IPS-11a (cell line): ENCODE measurements at regions not wholly inside any gene's neighbourhood (a gene's known extent, or its start where the extent isn't known, plus 50 kb on each side); places are given as distances from the start of the nearest gene placed in this dataset.
A peak's percentile ranks its signal among the peaks of the same experiment; 100 is the strongest.
"Not testable (repeated sequence)": the region's sequence is repeated elsewhere in the genome, so short reads cannot be mapped to it uniquely, and the experiment has no call there.

Experiments
- H3K4me3 ChIP-seq: one replicate; pipeline ENCODE4 v1.5.1; 2013; ENCODE audit warnings: low read depth, low read length, control low read depth

DNA sequence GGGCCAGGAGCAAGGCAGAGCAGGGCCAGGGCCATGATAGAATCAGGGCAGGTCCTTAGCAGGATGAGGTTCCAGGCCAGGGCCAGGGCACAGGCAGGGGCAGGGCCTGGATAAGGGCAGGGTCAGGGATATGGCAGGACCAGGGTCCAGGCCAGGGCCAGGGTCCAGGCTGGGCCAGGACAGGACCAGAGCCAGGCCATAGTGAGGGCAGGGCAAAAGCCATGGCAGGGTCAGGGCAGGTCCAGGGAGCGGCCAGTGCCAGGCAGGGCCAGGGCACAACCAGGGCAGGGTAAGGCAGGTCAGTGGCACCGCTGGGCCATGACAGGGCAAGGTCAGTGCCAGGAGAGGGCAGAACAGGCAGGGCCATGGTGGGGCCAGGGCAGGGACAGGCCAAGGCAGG is 152.2 kb downstream of the LIPI start:
- H3K4me3 ChIP-seq, result no peak overlapping the region

DNA sequence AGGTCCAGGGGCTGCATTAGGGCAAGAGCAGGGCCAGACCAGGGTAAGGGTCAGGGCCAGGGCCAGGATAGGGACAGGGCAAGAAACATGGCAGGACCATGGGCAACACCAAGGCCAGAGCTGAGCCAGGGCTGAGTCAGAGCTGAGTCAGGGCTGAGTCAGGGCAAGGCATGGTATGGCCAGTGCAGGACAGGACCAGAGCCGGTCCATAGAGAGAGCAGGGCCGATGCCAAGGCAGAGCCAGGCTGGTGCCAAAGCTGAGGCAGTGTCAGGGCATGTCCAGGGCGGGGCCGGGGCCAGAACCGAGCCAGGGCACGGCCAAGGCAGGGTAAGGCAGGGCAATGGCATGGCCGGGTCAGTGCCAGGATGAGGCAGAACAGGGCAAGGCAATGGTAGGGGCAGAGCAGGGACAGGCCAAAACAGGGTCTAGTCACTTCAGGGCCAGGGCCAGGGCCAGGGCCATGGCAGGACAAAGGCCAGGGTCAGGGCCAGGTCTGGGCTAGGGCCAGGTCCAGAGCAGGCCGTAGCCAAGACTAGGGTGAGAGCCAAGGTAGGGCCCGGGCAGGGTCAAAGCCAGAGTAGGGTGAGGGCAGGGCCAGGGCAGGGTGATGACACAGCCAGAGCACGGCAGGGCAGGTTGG is 152.8 kb downstream of the LIPI start:
- not testable (repeated sequence) for H3K4me3 ChIP-seq

DNA sequence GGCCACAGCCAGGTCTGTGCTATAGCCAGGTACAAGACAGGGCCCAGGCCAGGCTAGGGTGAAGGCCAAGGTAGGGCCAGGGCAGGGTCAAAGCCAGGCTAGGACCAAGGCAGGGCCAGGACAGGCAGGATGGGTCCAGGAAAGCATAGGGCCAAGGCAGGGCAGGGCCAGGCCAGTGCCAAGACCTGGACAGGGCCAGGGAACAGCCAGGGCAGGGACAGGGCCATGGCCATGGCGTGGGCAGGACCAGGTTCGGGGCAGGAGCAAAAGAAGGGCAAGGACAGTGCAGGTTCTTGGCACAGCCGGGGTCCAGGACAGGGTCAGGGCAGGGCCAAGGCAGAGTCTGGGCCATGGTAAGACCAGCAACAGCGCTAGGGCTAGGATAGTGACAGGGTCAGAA is 153.4 kb downstream of the LIPI start:
- H3K4me3 ChIP-seq, result no peak overlapping the region

DNA sequence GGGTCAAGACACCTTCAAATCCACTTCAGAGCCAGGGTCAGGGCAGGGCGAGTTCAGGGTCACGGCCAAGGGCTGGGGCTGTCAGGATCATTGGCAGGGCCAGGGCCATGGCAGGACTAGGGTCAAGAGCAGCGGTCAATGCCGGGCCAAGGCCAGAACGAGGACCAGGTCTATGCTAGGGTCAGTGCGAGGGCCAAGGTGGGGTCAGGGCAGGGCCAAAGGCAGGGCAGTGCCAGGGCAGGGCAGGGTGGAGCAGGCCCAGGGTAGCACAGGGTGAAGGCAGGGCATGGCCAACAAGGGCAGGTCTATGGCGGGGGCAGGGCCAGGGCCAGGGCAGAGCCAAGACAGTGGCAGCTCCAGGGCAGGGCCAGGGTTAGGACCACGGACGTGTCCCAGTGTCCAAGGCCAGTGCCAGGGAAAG is 154.0 kb downstream of the LIPI start:
- H3K4me3 ChIP-seq, result no peak overlapping the region

DNA sequence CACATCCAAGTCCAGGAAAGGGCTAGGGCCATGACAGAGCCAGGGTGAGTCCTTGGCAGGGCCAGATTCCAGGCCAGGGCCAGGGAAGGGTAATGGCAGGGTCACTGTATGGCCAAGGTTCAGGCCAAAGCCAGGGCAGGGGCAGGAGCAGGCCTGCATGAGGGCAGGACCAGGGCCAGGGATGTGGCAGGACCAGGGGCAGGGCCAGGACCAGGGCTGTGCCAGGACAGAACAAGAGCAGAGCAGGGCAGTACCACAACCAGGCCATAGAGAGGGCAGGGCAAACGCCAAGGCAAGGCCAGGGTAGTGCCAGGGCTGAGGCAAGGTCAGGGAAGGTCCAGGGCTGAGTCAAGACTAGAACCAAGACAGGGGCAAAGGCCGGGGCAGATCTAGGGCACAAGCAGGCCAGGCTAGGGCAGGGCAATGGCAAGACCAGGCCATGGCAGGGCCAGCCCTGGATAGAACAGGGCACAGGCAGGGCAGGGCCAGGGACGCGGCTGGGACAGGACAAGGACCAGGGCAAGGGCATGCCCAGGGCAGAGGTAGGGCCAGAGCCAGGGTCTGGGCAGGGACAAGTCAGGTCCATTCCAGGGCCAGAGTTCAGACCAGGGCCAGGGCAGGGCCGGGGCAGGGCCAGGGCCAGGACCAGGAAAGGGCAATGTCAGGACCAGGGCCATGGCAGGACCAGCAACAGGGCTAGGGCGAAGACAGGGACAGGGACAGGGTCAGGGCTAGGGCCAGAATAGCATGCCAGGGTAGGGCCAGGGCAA is 154.8 kb downstream of the LIPI start:
- H3K4me3 ChIP-seq, result not testable (repeated sequence)

DNA sequence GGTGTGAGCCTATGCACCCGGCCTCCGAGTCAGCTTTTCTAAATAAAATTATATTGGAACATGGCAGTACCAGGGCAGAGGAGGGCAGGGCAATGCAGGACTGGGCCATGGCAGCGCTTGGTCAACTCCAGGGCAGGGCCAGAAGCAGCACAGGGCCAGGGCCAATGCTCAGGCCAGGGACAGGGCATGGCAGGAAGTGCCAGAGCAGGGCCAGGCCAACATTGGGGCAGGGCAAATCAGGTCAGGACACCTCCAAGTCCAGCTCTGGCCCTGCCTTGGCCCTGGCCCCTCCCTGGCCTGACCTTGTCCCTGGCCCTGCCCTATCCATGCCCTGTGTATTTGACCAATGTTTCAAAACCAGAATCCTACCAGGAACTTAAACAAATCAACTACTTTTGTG is 156.1 kb downstream of the LIPI start:
- no peak overlapping the region for H3K4me3 ChIP-seq

DNA sequence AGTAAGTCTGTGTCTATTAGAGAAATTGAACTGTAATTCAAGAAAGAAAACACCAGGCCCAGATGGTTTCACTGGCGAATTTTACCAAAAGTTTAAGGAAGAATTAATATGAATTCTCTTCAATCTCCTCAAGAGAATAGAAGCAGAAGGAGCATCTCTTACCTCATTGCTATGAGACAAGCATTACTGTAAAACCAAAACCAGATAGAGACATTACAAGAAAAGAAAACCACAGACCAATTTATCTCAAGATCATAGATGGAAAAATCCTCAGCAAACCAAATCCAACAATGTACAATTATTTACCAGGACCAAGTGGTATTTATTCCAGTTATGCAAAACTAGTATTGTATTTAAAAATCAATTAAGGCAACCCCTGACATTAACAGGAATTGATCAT is 160.6 kb downstream of the LIPI start:
- H3K4me3 ChIP-seq, result no peak overlapping the region

DNA sequence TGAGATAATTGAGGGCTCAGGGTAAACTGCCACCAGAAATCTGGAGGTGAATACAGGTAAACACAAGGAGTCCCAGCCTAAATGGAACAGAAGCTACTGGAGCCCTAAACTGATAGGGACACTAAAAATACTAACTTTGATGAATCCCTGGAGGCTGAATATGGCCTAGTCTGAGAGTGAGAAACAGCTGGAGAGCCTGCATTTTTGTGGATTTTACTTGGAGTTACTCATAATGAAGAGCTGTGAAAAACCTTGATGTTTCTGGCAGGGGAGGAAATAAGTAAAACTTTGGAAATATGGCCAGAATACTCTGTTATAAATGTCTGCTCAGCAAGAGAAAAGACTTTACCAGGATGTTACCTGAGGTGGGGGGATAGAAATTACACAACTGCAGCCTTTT is 164.4 kb downstream of the LIPI start:
- H3K4me3 ChIP-seq, result no peak overlapping the region

DNA sequence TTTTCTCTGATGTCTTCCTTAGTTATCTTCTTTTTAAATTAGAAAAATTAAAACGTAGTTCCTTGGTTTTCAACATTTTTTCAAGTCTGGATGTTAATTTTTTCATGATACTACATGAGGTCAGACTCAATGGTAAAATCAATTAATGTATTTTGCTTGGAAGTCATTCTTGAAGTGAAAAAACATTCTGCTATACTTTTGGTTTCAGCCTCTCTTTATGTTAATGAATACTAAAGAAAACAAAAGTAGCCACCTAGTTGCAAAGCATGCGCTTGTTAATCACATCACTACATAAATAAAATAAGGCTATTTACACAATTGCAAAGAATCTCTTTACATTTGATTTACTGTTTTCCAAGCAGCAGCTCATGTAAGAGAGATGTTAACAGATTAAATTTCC is 170.4 kb downstream of the LIPI start:
- no peak overlapping the region for H3K4me3 ChIP-seq

DNA sequence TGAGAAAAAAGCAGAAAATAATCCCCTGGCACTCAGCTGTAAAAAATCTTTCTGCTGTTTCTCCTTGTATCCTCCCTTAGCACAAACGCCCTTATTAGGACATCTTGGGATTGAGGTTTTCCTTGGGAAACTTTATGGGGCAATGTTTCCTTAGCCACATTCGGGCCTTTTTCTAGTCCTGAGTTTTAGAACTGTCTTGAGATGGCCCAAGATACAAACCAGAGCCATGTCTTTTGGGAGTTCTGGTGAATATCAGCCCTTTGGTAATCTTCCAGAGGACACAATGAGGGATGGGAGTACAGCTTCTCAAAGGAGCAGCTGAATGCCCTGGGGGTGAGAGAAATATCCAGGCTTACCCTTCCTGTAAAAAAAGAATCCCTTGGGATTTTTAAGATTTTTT is 182.1 kb downstream of the LIPI start:
- not testable (repeated sequence) for H3K4me3 ChIP-seq

DNA sequence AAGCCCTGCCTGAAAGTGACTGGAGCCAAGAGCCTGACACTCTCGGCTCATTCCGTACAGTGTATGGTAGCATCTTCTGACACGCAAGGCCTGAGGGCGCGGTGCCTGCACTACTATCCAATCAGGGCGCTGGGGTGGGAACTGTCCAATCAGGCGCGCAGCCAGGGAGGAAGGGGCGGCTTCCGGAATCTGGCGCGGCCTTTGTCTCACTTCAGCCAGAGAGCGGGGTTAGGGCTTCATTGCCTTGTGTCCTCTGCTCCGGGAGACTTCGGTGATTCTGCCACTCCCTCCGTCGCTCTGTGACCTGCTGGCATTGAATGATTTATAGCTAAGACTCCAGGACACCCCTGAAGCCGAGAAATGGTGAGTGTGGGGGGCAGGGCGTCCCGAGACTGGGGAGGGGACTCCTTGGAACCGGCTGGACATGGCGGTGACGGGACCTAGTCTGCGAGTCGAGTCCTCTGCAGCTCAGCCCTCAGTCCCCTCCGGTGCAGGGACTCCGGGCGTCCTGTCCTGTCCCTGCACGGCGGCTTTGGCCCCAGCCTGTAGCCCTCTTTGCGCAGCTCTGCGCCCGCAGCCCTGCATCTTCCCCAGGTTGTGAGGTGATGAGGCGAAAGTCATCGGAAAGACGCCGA is 183.4 kb downstream of the LIPI start:
- peak overlapping the region; percentile 69 for H3K4me3 ChIP-seq

DNA sequence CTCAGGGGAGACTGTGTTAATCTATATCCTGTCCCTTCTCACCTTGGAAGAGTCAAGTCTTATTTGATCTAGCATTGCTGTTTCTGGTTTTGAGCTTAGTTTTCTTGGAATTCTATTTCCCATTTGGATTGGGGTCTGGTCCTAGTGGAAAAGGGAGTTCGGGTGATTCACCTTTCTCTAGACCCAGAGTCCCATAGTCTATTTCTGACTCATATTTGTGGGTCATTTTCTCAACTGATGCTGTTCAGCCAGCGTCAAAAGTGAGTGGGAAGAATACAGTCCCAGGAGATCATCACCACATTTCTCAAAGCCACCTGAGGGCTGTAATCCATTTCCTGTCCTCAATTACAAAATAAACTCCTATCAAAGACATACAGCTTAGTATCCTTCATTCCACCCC is 190.6 kb downstream of the LIPI start:
- not testable (repeated sequence) for H3K4me3 ChIP-seq

DNA sequence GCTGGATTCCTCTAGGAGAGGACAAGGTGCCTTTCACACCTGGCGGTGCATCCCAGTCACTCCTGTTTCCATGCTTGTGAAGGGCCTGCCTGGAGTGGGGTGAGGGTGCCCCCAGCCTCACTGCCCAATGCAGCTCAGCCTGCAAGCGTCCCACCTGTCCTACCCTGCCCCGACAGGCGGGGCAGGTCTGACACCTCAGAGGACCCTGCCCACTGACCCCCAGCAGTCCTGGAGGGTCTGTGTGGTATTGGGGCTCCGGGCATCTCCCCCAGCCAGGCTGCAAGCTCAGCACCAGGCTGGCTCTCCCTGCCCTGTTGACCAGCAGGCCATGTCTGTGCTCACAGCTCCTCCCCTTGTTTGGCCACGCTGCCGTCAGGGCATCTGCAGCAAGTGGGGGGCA is 194.9 kb downstream of the LIPI start:
- not testable (repeated sequence) for H3K4me3 ChIP-seq

DNA sequence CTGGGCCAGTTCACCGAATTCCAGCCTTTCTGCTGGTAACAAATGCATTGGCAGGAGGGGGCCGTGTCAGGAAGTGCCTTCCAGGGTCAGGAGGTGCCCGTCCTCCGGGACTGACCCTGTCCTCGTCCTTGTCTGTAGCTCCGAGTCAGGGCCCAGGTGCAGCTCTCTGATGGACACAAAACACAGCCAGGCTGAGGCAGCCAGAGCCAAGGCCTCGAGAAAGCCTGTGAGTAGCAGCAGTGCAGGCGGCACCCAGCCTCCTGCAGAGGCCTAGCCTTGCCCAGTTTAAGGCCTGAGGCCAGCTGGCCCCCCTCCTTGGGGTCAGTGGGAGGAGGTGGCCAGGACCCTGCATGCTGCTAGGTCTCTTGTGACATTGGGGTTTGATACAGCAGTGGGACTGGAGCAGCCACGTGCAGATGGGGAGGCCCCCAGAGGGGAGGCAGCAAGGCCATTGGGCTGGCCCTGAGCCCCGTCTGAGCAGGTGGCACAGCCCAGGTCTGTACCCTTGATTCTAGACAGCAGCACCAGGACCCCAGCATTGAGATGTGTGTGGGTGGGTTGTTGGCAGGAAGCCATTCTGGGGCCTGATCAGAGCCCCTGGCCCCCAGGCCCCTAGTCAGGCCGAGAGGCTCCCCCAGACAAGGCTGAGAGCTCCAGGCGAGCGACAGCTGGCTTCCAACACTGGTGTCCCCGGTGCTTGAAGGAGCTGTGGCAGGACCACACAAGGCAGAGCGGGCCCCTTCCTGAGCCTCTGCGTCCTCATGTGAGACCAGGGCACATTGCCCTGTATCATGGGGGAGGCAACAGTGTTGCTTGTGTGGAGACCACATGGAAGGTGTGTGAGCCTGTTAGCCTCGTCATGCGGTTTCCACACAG is 196.9 kb downstream of the LIPI start:
- H3K4me3 ChIP-seq, result not testable (repeated sequence)

DNA sequence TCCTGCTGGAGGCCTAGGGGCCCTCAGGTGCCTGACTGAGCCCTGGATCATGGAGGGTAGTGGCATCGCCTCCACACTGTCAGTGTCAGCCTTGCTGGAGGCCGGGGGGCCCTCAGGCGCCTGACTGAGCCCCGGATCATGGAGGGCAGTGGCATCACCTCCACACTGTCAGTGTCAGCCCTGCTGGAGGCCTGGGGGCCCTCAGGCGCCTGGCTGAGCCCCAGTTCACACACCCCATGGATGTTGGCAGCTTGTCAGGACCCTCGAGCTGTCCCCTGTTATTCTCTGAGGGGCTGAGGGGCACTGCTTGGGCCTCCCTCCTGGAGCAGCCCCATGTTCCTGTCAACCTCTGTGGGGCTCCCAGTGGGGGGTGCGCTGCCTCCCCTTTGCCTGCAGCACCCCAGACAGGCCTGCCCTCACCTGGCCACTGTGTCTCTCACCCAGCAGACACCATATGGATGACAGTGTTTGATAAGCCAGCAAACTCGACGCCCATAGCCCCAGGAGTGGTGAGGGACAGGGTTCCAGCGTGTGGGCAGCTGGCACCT is 197.6 kb downstream of the LIPI start:
- H3K4me3 ChIP-seq, result no peak overlapping the region

DNA sequence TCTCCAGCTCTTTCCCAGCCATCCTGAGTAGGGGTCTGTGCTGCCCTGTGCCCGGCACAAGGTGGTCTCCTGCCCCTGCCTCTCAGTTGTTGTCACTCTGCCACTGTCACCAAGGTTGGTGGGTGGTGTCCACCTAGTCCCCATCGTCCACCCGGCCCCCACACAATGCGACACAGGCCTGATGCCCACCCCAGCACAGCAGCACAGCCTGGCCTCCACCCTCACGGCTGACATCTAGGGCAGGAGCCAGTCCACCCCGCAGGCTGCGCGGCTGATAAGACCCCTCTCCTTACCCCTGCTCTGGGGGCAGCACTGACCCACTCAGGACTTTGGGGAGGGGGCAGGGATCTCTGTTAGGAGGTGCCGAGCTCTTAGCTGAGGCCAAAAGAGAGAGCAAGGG is 198.3 kb downstream of the LIPI start:
- H3K4me3 ChIP-seq, result no peak overlapping the region

DNA sequence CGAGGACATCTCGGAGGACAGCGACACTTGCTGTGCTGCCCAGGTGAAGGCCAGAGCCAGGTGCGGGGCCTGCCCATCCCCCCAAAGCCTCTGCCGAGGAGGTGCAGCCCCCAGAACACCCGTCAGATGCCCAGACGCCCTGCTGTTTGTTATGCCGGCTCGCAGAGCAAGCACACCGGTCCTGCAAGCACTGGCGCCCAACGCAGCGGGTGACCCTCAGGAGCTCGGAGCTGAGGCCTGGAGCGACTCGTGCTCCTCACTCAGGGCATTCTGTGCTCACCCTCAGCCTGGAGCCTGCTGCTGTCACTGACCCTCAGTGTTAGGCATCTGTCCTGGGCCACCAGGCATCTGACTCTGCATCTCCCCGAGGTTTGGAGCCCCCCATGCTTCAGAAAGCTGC is 199.0 kb downstream of the LIPI start:
- H3K4me3 ChIP-seq, result not testable (repeated sequence)

DNA sequence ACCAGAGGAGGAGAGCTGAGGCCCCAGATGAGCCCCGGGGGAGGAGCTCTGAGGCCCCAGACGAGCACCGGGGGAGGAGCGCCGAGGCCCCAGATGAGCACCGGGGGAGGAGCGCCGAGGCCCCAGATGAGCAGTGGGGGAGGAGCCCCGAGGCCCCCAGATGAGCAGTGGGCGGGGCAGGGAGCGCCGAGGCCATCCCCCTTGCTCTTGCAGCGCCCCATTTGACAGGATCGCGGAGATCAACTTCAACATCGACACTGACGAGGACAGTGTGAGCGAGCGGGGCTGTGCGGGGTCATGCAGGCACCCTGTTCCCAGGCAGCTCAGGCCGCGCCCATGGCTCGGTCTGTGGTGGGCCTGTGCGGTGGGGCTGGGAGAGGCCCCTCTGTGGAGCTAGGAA is 199.6 kb downstream of the LIPI start:
- not testable (repeated sequence) for H3K4me3 ChIP-seq

DNA sequence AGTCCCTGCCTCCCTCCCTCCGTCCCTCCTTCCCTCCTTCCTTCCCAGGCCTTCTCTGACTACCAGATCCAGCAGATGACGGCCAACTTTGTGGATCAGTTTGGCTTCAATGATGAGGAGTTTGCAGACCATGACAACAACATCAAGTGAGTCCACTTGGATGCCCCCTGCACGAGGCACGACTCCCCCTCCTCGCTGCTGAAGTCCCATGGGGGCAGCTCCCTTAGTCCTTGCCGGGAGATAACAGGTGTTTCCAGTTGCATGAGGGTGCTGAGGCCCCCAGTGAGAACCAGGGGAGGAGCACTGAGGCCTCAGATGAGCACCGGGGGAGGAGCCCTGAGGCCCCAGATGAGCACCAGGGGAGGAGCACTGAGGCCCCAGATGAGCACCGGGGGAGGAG is 200.0 kb downstream of the LIPI start:
- H3K4me3 ChIP-seq, result no peak overlapping the region

DNA sequence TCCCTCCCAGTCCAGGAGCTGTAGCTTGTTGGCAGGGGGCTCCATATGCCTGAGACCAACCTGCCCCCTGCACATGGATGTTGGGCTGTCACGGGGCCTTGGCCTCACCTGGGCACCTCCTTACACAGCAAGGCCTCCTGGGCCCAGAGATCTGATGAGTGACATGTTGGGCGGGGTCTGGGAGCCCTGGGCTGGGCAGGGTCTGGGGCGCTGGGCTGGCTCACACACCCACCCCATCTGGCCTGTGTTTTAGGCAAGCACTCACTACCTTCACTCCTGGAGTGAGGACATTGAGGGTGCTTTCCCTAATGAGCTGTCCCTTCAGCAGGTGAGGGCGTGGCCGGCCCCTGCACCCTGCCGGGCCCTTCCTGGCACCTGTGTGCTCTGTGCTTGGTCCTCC is 200.8 kb downstream of the LIPI start:
- not testable (repeated sequence) for H3K4me3 ChIP-seq
